ENCODE measurements at regions not wholly inside any gene's neighbourhood (a gene's known extent, or its start where the extent isn't known, plus 50 kb on each side); places are given as distances from the start of the nearest gene placed in this dataset.

DNA sequence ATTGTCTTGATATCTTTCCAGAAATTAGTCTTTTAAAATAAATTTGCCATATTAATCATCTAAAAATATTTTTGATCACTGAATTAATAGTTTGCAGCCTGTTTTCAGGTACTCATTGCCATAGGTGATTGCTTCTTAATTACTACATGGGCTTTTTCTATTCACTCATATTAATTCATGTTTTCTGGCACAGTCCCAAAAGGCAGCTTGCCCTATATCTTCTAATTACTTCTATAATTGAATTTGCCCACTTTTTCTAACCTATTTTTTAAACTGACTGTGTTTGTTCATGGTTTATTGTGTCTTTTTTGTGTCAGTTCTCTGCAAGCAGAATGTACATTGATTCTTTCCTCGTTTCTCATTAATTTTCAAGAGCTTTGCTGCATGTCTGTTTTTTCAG lies 85.7 kb upstream of the SOX2 start:
- TF ChIP-seq TAF1 (IDR thresholded peaks at IDR 0.05; ENCODE audit: borderline replicate concordance, insufficient read depth, low read length) (no peak), SIN3A (IDR thresholded peaks at IDR 0.05; ENCODE audit: borderline replicate concordance, insufficient read depth, low read length) (no peak), REST (IDR thresholded peaks at IDR 0.05; ENCODE audit: insufficient read depth in 1 of 2, low read depth in 2 of 2, low read length in 2 of 2) (no peak), FOXP2 (optimal IDR thresholded peaks at IDR 0.05; ENCODE audit: borderline replicate concordance, extremely low read depth, extremely low read length, insufficient read depth) (no peak), POLR2AphosphoS5 (IDR thresholded peaks at IDR 0.05; ENCODE audit: low read depth, low read length) (no peak)

DNA sequence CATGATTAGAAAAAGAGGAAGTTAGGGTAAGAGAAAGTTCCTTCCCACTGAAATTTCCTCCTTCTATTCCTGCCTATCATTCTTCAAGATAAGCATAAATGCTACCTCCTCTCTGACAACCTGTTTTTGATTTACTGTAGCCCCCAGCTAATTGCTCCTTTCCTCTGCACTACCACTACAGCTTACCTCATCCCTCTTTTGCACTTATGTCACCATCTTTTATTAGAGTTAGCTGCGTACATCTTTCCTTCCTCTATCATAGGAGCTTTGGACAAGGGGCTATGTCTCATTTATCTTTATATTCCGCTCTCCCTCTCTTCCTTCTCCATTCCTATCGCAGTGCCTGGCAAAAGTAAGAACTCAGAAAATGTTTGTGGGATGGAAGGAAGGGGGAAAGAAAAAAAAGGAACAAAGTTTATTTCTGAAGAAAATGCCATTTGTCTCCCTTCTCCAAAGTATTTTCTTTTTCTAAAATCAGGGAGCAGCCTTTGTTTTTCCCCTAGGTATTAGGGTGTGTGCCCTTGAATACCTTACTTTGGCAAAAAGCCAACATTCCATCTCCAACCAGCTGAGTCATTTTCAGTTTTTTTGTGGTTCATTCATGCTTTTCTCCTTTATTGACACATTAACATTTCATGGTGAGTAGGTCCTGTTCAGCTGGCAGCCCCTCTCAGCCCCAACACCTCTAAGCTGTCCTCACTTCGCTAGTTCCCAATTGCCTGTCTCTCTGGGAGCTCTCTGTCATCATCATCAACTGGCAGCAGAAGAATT lies 87.6 kb upstream of the SOX2 start:
- TF ChIP-seq POLR2AphosphoS5 (IDR thresholded peaks at IDR 0.05; ENCODE audit: low read depth, low read length) = no peak
- TF ChIP-seq SIN3A (IDR thresholded peaks at IDR 0.05; ENCODE audit: borderline replicate concordance, insufficient read depth, low read length) = no peak
- no peak for TF ChIP-seq TAF1 (IDR thresholded peaks at IDR 0.05; ENCODE audit: borderline replicate concordance, insufficient read depth, low read length)
- TF ChIP-seq FOXP2 (optimal IDR thresholded peaks at IDR 0.05; ENCODE audit: borderline replicate concordance, extremely low read depth, extremely low read length, insufficient read depth) = no peak
- TF ChIP-seq REST (IDR thresholded peaks at IDR 0.05; ENCODE audit: insufficient read depth in 1 of 2, low read depth in 2 of 2, low read length in 2 of 2) = no peak

- no peak for TF ChIP-seq FOXP2 (optimal IDR thresholded peaks at IDR 0.05; ENCODE audit: borderline replicate concordance, extremely low read depth, extremely low read length, insufficient read depth)
- no peak for TF ChIP-seq TAF1 (IDR thresholded peaks at IDR 0.05; ENCODE audit: borderline replicate concordance, insufficient read depth, low read length)
- TF ChIP-seq SIN3A (IDR thresholded peaks at IDR 0.05; ENCODE audit: borderline replicate concordance, insufficient read depth, low read length) = no peak
- TF ChIP-seq REST (IDR thresholded peaks at IDR 0.05; ENCODE audit: insufficient read depth in 1 of 2, low read depth in 2 of 2, low read length in 2 of 2) = no peak
- TF ChIP-seq POLR2AphosphoS5 (IDR thresholded peaks at IDR 0.05; ENCODE audit: low read depth, low read length) = no peak
Measured at GRCh38 chr3:181622365-181622764, 89.4 kb upstream of the SOX2 start.

DNA sequence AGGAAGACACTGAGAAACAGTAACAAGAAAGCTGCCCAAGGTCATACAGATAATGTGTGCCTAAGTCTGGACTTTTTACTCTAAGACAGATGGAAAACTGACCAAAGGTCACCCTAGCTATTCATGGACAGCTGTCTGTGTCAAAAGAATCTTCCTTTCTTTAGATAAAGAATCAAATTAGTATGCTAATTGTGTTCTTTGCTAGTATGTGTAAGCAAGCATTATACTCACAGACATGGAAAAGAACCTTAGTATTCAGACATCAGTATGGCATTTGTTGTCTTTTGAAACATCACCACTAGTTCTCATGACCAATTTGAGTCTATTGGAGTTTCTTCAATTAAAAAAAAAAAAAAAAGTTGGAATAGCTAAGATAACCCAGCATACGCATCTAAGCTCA lies 91.8 kb upstream of the SOX2 start:
- no peak for TF ChIP-seq TAF1 (IDR thresholded peaks at IDR 0.05; ENCODE audit: borderline replicate concordance, insufficient read depth, low read length)
- no peak for TF ChIP-seq SIN3A (IDR thresholded peaks at IDR 0.05; ENCODE audit: borderline replicate concordance, insufficient read depth, low read length)
- no peak for TF ChIP-seq FOXP2 (optimal IDR thresholded peaks at IDR 0.05; ENCODE audit: borderline replicate concordance, extremely low read depth, extremely low read length, insufficient read depth)
- TF ChIP-seq POLR2AphosphoS5 (IDR thresholded peaks at IDR 0.05; ENCODE audit: low read depth, low read length) = no peak

- TF ChIP-seq TAF1 (IDR thresholded peaks at IDR 0.05; ENCODE audit: borderline replicate concordance, insufficient read depth, low read length) (no peak), FOXP2 (optimal IDR thresholded peaks at IDR 0.05; ENCODE audit: borderline replicate concordance, extremely low read depth, extremely low read length, insufficient read depth) (no peak)
Measured at GRCh38 chr3:181618260-181618659, 93.5 kb upstream of the SOX2 start.

All from PFSK-1 (cell line).